Neural cell (in vitro differentiated cells): ENCODE measurements at regions not wholly inside any gene's neighbourhood (a gene's known extent, or its start where the extent isn't known, plus 50 kb on each side); places are given as distances from the start of the nearest gene placed in this dataset.
A peak's percentile ranks its signal among the peaks of the same experiment; 100 is the strongest.

Experiments
- H2AFZ ChIP-seq: fragments of 200-600, 300-800 bp; sonication (generic), shearing (Covaris generic); 2 replicates; pipeline ENCODE4 v1.6.0; 2014; ENCODE audit warnings: low read depth, mild to moderate bottlenecking, antibody characterized with exemption, low read length, moderate library complexity
- H3F3A ChIP-seq: fragments of 200-600 bp; shearing (Covaris generic); 2 replicates; pipeline ENCODE4 v1.6.1; 2016; ENCODE audit warnings: mild to moderate bottlenecking, moderate library complexity, mixed read lengths, antibody characterized with exemption, low read length; ENCODE audit not compliant: insufficient read depth, poor library complexity, severe bottlenecking
- H3K27ac ChIP-seq: fragments of 200-600, 300-800 bp; sonication (generic), shearing (Covaris generic); 2 replicates; pipeline ENCODE4 v1.5.1; 2014; ENCODE audit warnings: mild to moderate bottlenecking, low read length, moderate library complexity
- H3K27me3 ChIP-seq: fragments of 300-800, 200-600 bp; sonication (generic), shearing (Covaris generic); 2 replicates; pipeline ENCODE4 v1.6.0; 2014; ENCODE audit warnings: mild to moderate bottlenecking, low read depth, low read length, moderate library complexity; ENCODE audit not compliant: insufficient read depth
- H3K36me3 ChIP-seq: fragments of 300-800, 200-600 bp; sonication (generic), shearing (Covaris generic); 2 replicates; pipeline ENCODE4 v1.5.1; 2014; ENCODE audit warnings: mild to moderate bottlenecking, antibody characterized with exemption, low read length, moderate library complexity; ENCODE audit not compliant: insufficient read depth
- H3K4me2 ChIP-seq: fragments of 300-800, 200-600 bp; sonication (generic), shearing (Covaris generic); 2 replicates; pipeline ENCODE4 v1.6.0; 2014; ENCODE audit warnings: mild to moderate bottlenecking, low read length
- H3K4me3 ChIP-seq: fragments of 300-800, 200-600 bp; sonication (generic), shearing (Covaris generic); 2 replicates; pipeline ENCODE4 v1.5.1; 2014; ENCODE audit warnings: mild to moderate bottlenecking, low read length, moderate library complexity
- H3K79me2 ChIP-seq: fragments of 200-600 bp; shearing (Covaris generic); replicated peaks from 2 replicates; pipeline ENCODE4 v1.6.0; 2014; ENCODE audit warnings: mild to moderate bottlenecking, low read length, moderate library complexity; ENCODE audit not compliant: insufficient read depth
- H3K9ac ChIP-seq: fragments of 300-800, 200-600 bp; sonication (generic), shearing (Covaris generic); 2 replicates; pipeline ENCODE4 v1.6.1; 2016; ENCODE audit warnings: mild to moderate bottlenecking, low read length, mixed read lengths
- H3K9me2 ChIP-seq: fragments of 200-600 bp; shearing (Covaris generic); 2 replicates; pipeline ENCODE4 v1.6.1; 2016; ENCODE audit warnings: mild to moderate bottlenecking, low read length, mixed read lengths; ENCODE audit not compliant: insufficient read depth
- H3K9me3 ChIP-seq: fragments of 200-600, 300-800 bp; sonication (generic), shearing (Covaris generic); 2 replicates; pipeline ENCODE4 v1.6.1; 2016; ENCODE audit warnings: mild to moderate bottlenecking, mixed run types, low read length, moderate library complexity, mixed read lengths
- H4K20me1 ChIP-seq: fragments of 200-600 bp; shearing (Covaris generic); 2 replicates; pipeline ENCODE4 v1.6.1; 2016; ENCODE audit warnings: mild to moderate bottlenecking, mixed run types; ENCODE audit not compliant: insufficient read depth
- CTCF ChIP-seq: fragments of 450-650 bp; IDR thresholded peaks from 2 replicates; pipeline ENCODE4 v1.5.1; 2014; ENCODE audit warnings: antibody characterized with exemption, mild to moderate bottlenecking, moderate library complexity; ENCODE audit not compliant: poor library complexity, severe bottlenecking
- EP300 ChIP-seq: fragments of 450-650 bp; conservative IDR thresholded peaks from 2 replicates; pipeline ENCODE4 v1.6.1; 2014; ENCODE audit warnings: antibody characterized with exemption, mild to moderate bottlenecking, moderate library complexity; ENCODE audit not compliant: poor library complexity, severe bottlenecking
- EZH2 ChIP-seq: fragments of 200-600, 300-800 bp; shearing (Covaris generic), sonication (generic); IDR thresholded peaks from 2 replicates; pipeline ENCODE4 v1.6.1; 2014; ENCODE audit warnings: antibody characterized with exemption, low read length, borderline replicate concordance, mild to moderate bottlenecking; ENCODE audit not compliant: insufficient read depth, poor library complexity, severe bottlenecking
- MXI1 ChIP-seq: fragments of 450-650 bp; conservative IDR thresholded peaks from 2 replicates; pipeline ENCODE4 v1.6.1; 2014; ENCODE audit warnings: antibody characterized with exemption, mild to moderate bottlenecking; ENCODE audit not compliant: poor library complexity, severe bottlenecking
- POLR2AphosphoS5 ChIP-seq: IDR thresholded peaks from 2 replicates; pipeline ENCODE4 v1.6.1; 2012
- RAD21 ChIP-seq: fragments of 450-650 bp; conservative IDR thresholded peaks from 2 replicates; pipeline ENCODE4 v1.6.1; 2014; ENCODE audit warnings: antibody characterized with exemption, mild to moderate bottlenecking, moderate library complexity
- REST ChIP-seq: IDR thresholded peaks from 2 replicates; pipeline ENCODE4 v1.6.1; 2012; ENCODE audit warnings: borderline replicate concordance
- SMC3 ChIP-seq: fragments of 450-650 bp; conservative IDR thresholded peaks from 2 replicates; pipeline ENCODE4 v1.6.1; 2014; ENCODE audit warnings: antibody characterized with exemption, mild to moderate bottlenecking, moderate library complexity; ENCODE audit not compliant: poor library complexity
- TAF1 ChIP-seq: IDR thresholded peaks from 2 replicates; pipeline ENCODE4 v1.6.1; 2012; ENCODE audit warnings: low read depth

GRCh38 chr2:144812288-144812687 lies 292.4 kb upstream of the ZEB2 start:
- TF ChIP-seq SMC3 (no peak), MXI1 (no peak), TAF1 (no peak), POLR2AphosphoS5 (peak; percentile 77), RAD21 (no peak), EZH2 (no peak), REST (peak; percentile 28), EP300 (peak; percentile 87), CTCF (no peak)
- H3K27me3 ChIP-seq, result no peaks in the 10 kb centered on the region
- no peaks in the 10 kb centered on the region for H3K9me2 ChIP-seq

GRCh38 chr2:144801766-144802165 lies 281.8 kb upstream of the ZEB2 start:
- Histone ChIP-seq H3K9me2 (no peaks in the 10 kb centered on the region), H3K36me3 (no peaks in the 10 kb centered on the region), H3F3A (no peaks in the 10 kb centered on the region), H3K4me3 (no peak overlapping the region), H3K27ac (no peak overlapping the region), H4K20me1 (no peaks in the 10 kb centered on the region), H3K9ac (no peak overlapping the region), H3K79me2 (no peaks in the 10 kb centered on the region), H3K9me3 (no peaks in the 10 kb centered on the region), H2AFZ (no peak overlapping the region), H3K4me2 (no peak overlapping the region), H3K27me3 (no peaks in the 10 kb centered on the region)
- TF ChIP-seq RAD21 (no peak), EP300 (no peak), SMC3 (no peak), CTCF (no peak), REST (no peak), POLR2AphosphoS5 (no peak), EZH2 (no peak), MXI1 (no peak), TAF1 (no peak)

More at GRCh38 chr2:144812288-144812687, 292.4 kb upstream of the ZEB2 start:
- no peaks in the 10 kb centered on the region for H3K9me3 ChIP-seq
- H2AFZ ChIP-seq, result no peak overlapping the region
- no peak overlapping the region for H3K9ac ChIP-seq
- H3K79me2 ChIP-seq, result no peaks in the 10 kb centered on the region
- no peaks in the 10 kb centered on the region for H4K20me1 ChIP-seq
- no peak overlapping the region for H3K4me3 ChIP-seq
- no peaks in the 10 kb centered on the region for H3K36me3 ChIP-seq
- no peaks in the 10 kb centered on the region for H3F3A ChIP-seq
- H3K27ac ChIP-seq, result no peak overlapping the region
- no peak overlapping the region for H3K4me2 ChIP-seq
